ENCODE measurements at regions not wholly inside any gene's neighbourhood (a gene's known extent, or its start where the extent isn't known, plus 50 kb on each side); places are given as distances from the start of the nearest gene placed in this dataset.

DNA sequence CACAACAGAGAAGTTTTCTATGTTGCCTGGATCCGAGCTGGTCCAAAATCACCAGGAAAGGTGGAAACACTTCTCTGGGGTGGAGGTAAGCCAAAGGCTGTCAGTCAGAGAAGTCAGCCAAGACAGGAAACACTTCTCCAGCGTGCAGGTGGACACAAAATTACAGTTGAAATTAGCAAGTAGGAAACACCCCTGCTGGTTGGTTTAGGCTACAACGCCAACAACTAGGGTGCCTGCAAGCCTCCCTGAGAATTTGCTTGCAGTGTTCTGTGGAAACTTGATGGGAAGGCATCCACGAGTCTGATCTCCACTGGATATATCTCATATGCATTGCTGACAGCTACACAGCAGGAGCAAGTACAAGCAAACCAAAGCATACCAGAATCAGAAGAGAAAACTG, 600.5 kb downstream of the RERGL start:
- TF ChIP-seq CTCF (IDR thresholded peaks at IDR 0.05) = no peak
- TF ChIP-seq POLR2A (IDR thresholded peaks at IDR 0.05) = no peak
